GM12878 (cell line): ENCODE measurements at regions not wholly inside any gene's neighbourhood (a gene's known extent, or its start where the extent isn't known, plus 50 kb on each side); places are given as distances from the start of the nearest gene placed in this dataset.
A peak's percentile ranks its signal among the peaks of the same experiment; 100 is the strongest.

ENCODE experiments used
- ATAC-seq: fragments of 200-7000 bp; cut with Tn5 transposase; 3 replicates; pipeline ENCODE4 v1.9.1; 2020; ENCODE audit warnings: mild to moderate bottlenecking, moderate library complexity
- BruUV-seq: library from RNA; stranded (reverse); fragments of 400-500 nt; replicated peaks from 2 replicates; lab custom pipeline; 2021; lab: Mats Ljungman, UMichigan
- CTCF ChIA-PET: fragments of 300-600 bp; sonication (Branson Sonifier 250); formaldehyde crosslinking; extraction: SDS; loops from one replicate; lab custom pipeline; 2021; ENCODE audit warnings: inconsistent platforms; lab: Yijun Ruan, JAX
- POLR2A ChIA-PET: fragments of 350-600 bp; formaldehyde crosslinking; extraction: SDS; loops from one replicate; lab custom pipeline; 2021; ENCODE audit warnings: inconsistent platforms; lab: Charles Lee
- RAD21 ChIA-PET: fragments of 300-600 bp; sonication (Branson Sonifier 250); formaldehyde crosslinking; loops from one replicate; lab custom pipeline; 2023; ENCODE audit warnings: antibody characterized with exemption; ENCODE audit not compliant: unreplicated experiment; lab: Charles Lee
- SMC1A ChIA-PET: fragments of 300-600 bp; sonication (Branson Sonifier 250); formaldehyde crosslinking; loops from one replicate; lab custom pipeline; 2023; ENCODE audit not compliant: unreplicated experiment, uncharacterized antibody; lab: Charles Lee
- DNase-seq: peaks from one replicate; pipeline ENCODE4 v3.0.0-alpha.2; 2011; ENCODE audit warnings: low read depth, low spot score
- FAIRE-seq: peaks from 3 replicates; lab custom pipeline; 2011; peaks lifted over from hg19 to GRCh38; lab: Jason Lieb, UNC
- H2AFZ ChIP-seq: 2 replicates; pipeline ENCODE4 v1.6.0; 2011; ENCODE audit warnings: low read depth, low read length, control low read depth; ENCODE audit not compliant: control insufficient read depth
- H3K27ac ChIP-seq: 2 replicates; pipeline ENCODE4 v1.5.1; 2011; ENCODE audit warnings: control low read depth; ENCODE audit not compliant: control insufficient read depth, insufficient read depth
- H3K27me3 ChIP-seq, 2 experiments: replicated peaks in 1 of 2; 2 replicates each; pipeline versions ENCODE4 v1.6.0 to v1.6.1; 2011; ENCODE audit warnings: low read length in 1 of 2; ENCODE audit not compliant: control insufficient read depth in 2 of 2, insufficient read depth in 2 of 2
- H3K36me3 ChIP-seq, 2 experiments: 2 replicates each; pipeline ENCODE4 v1.5.1; 2011; ENCODE audit warnings: low read length in 1 of 2; ENCODE audit not compliant: control insufficient read depth in 2 of 2, insufficient read depth in 2 of 2
- H3K4me1 ChIP-seq: 2 replicates; pipeline ENCODE4 v1.6.1; 2011; ENCODE audit warnings: mild to moderate bottlenecking, low read length, moderate library complexity, mixed read lengths; ENCODE audit not compliant: control insufficient read depth, insufficient read depth
- H3K4me2 ChIP-seq: 2 replicates; pipeline ENCODE4 v1.6.0; 2011; ENCODE audit warnings: control low read depth; ENCODE audit not compliant: control insufficient read depth, insufficient read depth
- H3K4me3 ChIP-seq: fragments of 200-600 bp; sonication (generic); 2 replicates; pipeline ENCODE4 v1.5.1; 2016
- H3K79me2 ChIP-seq: 2 replicates; pipeline ENCODE4 v1.6.0; 2011; ENCODE audit warnings: low read length; ENCODE audit not compliant: control insufficient read depth, insufficient read depth
- H3K9ac ChIP-seq: 2 replicates; pipeline ENCODE4 v1.8.0; 2011; ENCODE audit warnings: low read length, control low read depth, mixed read lengths; ENCODE audit not compliant: control insufficient read depth, insufficient read depth
- H3K9me3 ChIP-seq: replicated peaks from 3 replicates; pipeline ENCODE4 v1.5.1; 2011; ENCODE audit warnings: mild to moderate bottlenecking, low read length; ENCODE audit not compliant: control insufficient read depth, insufficient read depth
- H4K20me1 ChIP-seq: 2 replicates; pipeline ENCODE4 v1.6.0; 2011; ENCODE audit not compliant: control insufficient read depth, insufficient read depth
- CEBPB ChIP-seq, 2 experiments: fragments of 150-350 bp in 1 of 2; IDR thresholded peaks; 2 replicates each; pipeline ENCODE4 v1.6.1; 2012 to 2014; ENCODE audit warnings: low read depth in 2 of 2, low read length in 2 of 2, borderline replicate concordance in 1 of 2, inconsistent platforms in 1 of 2
- CREM ChIP-seq: IDR thresholded peaks from 2 replicates; pipeline ENCODE4 v1.6.1; 2014; ENCODE audit warnings: antibody characterized with exemption, low read depth
- CTCF ChIP-seq, 3 experiments: IDR thresholded peaks in 2 of 3; conservative IDR thresholded peaks in 1 of 3; 2 replicates each; pipeline ENCODE4 v1.5.1; 2011; ENCODE audit warnings: low read depth in 3 of 3, low read length in 3 of 3, mild to moderate bottlenecking in 3 of 3, control low read depth in 2 of 3, moderate library complexity in 2 of 3, inconsistent platforms in 1 of 3, mixed read lengths in 1 of 3; ENCODE audit not compliant: control insufficient read depth in 2 of 3, insufficient read depth in 1 of 3; ENCODE audit errors: extremely low read depth in 1 of 3
- ETV6 ChIP-seq, 2 experiments: fragments of 450-650 bp in 1 of 2; IDR thresholded peaks in 1 of 2; conservative IDR thresholded peaks in 1 of 2; 2 replicates each; pipeline ENCODE4 v1.6.1; 2014; ENCODE audit warnings: antibody characterized with exemption in 1 of 2, borderline replicate concordance in 1 of 2, low read depth in 1 of 2, mild to moderate bottlenecking in 1 of 2, moderate library complexity in 1 of 2
- FOXM1 ChIP-seq: IDR thresholded peaks from 2 replicates; pipeline ENCODE4 v1.6.1; 2012; ENCODE audit warnings: low read depth, mild to moderate bottlenecking, inconsistent platforms, low read length, moderate library complexity
- IKZF2 ChIP-seq, 2 experiments: fragments of 450-650 bp; IDR thresholded peaks; 2 replicates each; pipeline ENCODE4 v1.6.1; 2017; ENCODE audit warnings: mild to moderate bottlenecking in 2 of 2, moderate library complexity in 2 of 2
- NFXL1 ChIP-seq: fragments of 450-650 bp; IDR thresholded peaks from 2 replicates; pipeline ENCODE4 v1.6.1; 2017; ENCODE audit warnings: antibody characterized with exemption, mild to moderate bottlenecking, borderline replicate concordance
- POLR2A ChIP-seq: IDR thresholded peaks from 2 replicates; pipeline ENCODE4 v1.6.1; 2011; ENCODE audit warnings: low read depth, mild to moderate bottlenecking, low read length
- RAD21 ChIP-seq: IDR thresholded peaks from 2 replicates; pipeline ENCODE4 v1.6.1; 2011; ENCODE audit warnings: mild to moderate bottlenecking, low read depth, low read length, moderate library complexity; ENCODE audit not compliant: insufficient read depth
- RELA ChIP-seq: fragments of 450-650 bp; IDR thresholded peaks from 2 replicates; pipeline ENCODE4 v1.8.0; 2014; ENCODE audit warnings: borderline replicate concordance; ENCODE audit not compliant: partially characterized antibody
- SMC3 ChIP-seq: IDR thresholded peaks from 2 replicates; pipeline ENCODE4 v1.6.1; 2011; ENCODE audit warnings: low read length, improper control_type of control experiment, borderline replicate concordance
- SREBF1 ChIP-seq: IDR thresholded peaks from 2 replicates; pipeline ENCODE4 v1.6.1; 2012; ENCODE audit warnings: mild to moderate bottlenecking, low read length
- WGBS: methylation state at CpG from one replicate; pipeline ENCODE4 v1.1.6; 2016; ENCODE audit warnings: low lambda C conversion rate; ENCODE audit not compliant: insufficient replicate concordance, insufficient coverage; ENCODE audit errors: missing lambda C conversion rate; 5-methylcytosine and 5-hydroxymethylcytosine counted together
- in situ Hi-C: fragments of 300-500 bp; cut with MboI; formaldehyde crosslinking; loops from 9 replicates; pipeline ENCODE4 v1.14.3; 2018; ENCODE audit warnings: mixed read lengths
- intact Hi-C: fragments of 100-400 bp; cut with micrococcal nuclease; formaldehyde crosslinking; loops from one replicate; pipeline ENCODE4 v1.14.2; 2022; ENCODE audit not compliant: unreplicated experiment
- TF ChIP-seq, protein P1 (sequence below): fragments of 450-650 bp; IDR thresholded peaks from 2 replicates; pipeline ENCODE4 v1.6.1; 2017; ENCODE audit warnings: low read depth, mild to moderate bottlenecking, moderate library complexity
- TF ChIP-seq, protein P2 (sequence below): fragments of 450-650 bp; IDR thresholded peaks from 2 replicates; pipeline ENCODE4 v1.6.1; 2017; ENCODE audit warnings: borderline replicate concordance
- TF ChIP-seq, protein P3 (sequence below): fragments of 450-650 bp; IDR thresholded peaks from 2 replicates; pipeline ENCODE4 v1.6.1; 2016; ENCODE audit warnings: mild to moderate bottlenecking

GRCh38 chr7:131007439-131008330 lies 273.7 kb upstream of the KLF14 start:
- RAD21 ChIA-PET, result interaction anchor here (0.6 to 4.3 kb wide), 13 partner anchors 13 to 110 kb away, joined by 3 to 30 read pairs (median 4); no protein-coding TSS in a partner anchor
- CTCF ChIA-PET, result interaction anchor here (0.6 to 10.4 kb wide), 24 partner anchors 9 to 133 kb away, joined by 3 to 105 read pairs (median 4); no protein-coding TSS in a partner anchor
- Histone ChIP-seq H3K9me3 (no peaks in the 10 kb centered on the region), H3K27me3 (no peaks in the 10 kb centered on the region), H3K79me2 (peaks cover 42% of the 10 kb centered on the region), H3K4me1 (peaks cover 48% of the 10 kb centered on the region), H4K20me1 (no peaks in the 10 kb centered on the region), H3K27ac (peak overlapping the region; percentile 89), H3K36me3 (no peaks in the 10 kb centered on the region; a peak in 2 of 4 replicates), H3K4me3 (peak overlapping the region; percentile 22; the same call in 1 of the 2 replicates), H3K4me2 (peak overlapping the region; percentile 52), H3K9ac (peak overlapping the region; percentile 68), H2AFZ (peak overlapping the region; percentile 25)
- POLR2A ChIA-PET, result interaction anchor here (0.7 to 1.4 kb wide), 3 partner anchors 17 to 109 kb away, joined by 3 to 5 read pairs (median 3); no protein-coding TSS in a partner anchor
- intact Hi-C loops, result loop anchor here (1.0 to 2.0 kb wide), 5 partner anchors 23 to 110 kb away; no protein-coding TSS in a partner anchor
- ATAC-seq, result peak; percentile 64
- 2% methylated on average over 19 of the region's 19 CpGs for WGBS
- SMC1A ChIA-PET, result interaction anchor here (0.6 to 3.8 kb wide), 26 partner anchors 9 to 295 kb away, joined by 3 to 40 read pairs (median 4); no protein-coding TSS in a partner anchor
- DNase-seq, result peak; percentile 63
- in situ Hi-C loops, result no loop called here
- BruUV-seq, result no TSS peak
- peak; percentile 74 for FAIRE-seq
- 0 out of 4 replicates have a peak, but pooled peaks of 1 of the 2 experiments have one; percentile 41 for TF ChIP-seq CEBPB (IDR thresholded peaks at IDR 0.05; ENCODE audit: borderline replicate concordance in 1 of 2, low read depth in 2 of 2, low read length in 2 of 2)
- TF ChIP-seq FOXM1, result 0 out of 2 replicates have a peak, but pooled peaks have one; percentile 52
- no peak for TF ChIP-seq NFXL1
- 0 out of 2 replicates have a peak, but pooled peaks have one; percentile 6 for TF ChIP-seq CREM
- TF ChIP-seq POLR2A, result peak; percentile 64
- peak; percentile 75 for TF ChIP-seq SMC3
- peak in 1 of 2 experiments; percentile 45; a peak in 3 of 4 replicates for TF ChIP-seq IKZF2 (IDR thresholded peaks at IDR 0.05)
- TF ChIP-seq, protein P1, sequence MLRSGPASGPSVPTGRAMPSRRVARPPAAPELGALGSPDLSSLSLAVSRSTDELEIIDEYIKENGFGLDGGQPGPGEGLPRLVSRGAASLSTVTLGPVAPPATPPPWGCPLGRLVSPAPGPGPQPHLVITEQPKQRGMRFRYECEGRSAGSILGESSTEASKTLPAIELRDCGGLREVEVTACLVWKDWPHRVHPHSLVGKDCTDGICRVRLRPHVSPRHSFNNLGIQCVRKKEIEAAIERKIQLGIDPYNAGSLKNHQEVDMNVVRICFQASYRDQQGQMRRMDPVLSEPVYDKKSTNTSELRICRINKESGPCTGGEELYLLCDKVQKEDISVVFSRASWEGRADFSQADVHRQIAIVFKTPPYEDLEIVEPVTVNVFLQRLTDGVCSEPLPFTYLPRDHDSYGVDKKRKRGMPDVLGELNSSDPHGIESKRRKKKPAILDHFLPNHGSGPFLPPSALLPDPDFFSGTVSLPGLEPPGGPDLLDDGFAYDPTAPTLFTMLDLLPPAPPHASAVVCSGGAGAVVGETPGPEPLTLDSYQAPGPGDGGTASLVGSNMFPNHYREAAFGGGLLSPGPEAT, result peak; percentile 40; the same call in 1 of the 2 replicates
- TF ChIP-seq, protein P2, sequence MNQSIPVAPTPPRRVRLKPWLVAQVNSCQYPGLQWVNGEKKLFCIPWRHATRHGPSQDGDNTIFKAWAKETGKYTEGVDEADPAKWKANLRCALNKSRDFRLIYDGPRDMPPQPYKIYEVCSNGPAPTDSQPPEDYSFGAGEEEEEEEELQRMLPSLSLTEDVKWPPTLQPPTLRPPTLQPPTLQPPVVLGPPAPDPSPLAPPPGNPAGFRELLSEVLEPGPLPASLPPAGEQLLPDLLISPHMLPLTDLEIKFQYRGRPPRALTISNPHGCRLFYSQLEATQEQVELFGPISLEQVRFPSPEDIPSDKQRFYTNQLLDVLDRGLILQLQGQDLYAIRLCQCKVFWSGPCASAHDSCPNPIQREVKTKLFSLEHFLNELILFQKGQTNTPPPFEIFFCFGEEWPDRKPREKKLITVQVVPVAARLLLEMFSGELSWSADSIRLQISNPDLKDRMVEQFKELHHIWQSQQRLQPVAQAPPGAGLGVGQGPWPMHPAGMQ, result no peak
- no peak for TF ChIP-seq RELA
- TF ChIP-seq ETV6 (conservative IDR thresholded peaks at IDR 0.05 in 1 of 2, IDR thresholded peaks at IDR 0.05 in 1 of 2; ENCODE audit: borderline replicate concordance in 1 of 2, low read depth in 1 of 2), result peak in 1 of 2 experiments; percentile 33; a peak in 1 of 4 replicates
- TF ChIP-seq SREBF1, result no peak
- peak; percentile 46 to 66 (median 54) for TF ChIP-seq CTCF (IDR thresholded peaks at IDR 0.05 in 2 of 3, conservative IDR thresholded peaks at IDR 0.05 in 1 of 3; ENCODE audit: control insufficient read depth in 2 of 3, extremely low read depth in 1 of 3, insufficient read depth in 1 of 3, low read depth in 3 of 3, low read length in 3 of 3)
- TF ChIP-seq, protein P3, sequence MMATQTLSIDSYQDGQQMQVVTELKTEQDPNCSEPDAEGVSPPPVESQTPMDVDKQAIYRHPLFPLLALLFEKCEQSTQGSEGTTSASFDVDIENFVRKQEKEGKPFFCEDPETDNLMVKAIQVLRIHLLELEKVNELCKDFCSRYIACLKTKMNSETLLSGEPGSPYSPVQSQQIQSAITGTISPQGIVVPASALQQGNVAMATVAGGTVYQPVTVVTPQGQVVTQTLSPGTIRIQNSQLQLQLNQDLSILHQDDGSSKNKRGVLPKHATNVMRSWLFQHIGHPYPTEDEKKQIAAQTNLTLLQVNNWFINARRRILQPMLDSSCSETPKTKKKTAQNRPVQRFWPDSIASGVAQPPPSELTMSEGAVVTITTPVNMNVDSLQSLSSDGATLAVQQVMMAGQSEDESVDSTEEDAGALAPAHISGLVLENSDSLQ, result 0 out of 2 replicates have a peak, but pooled peaks have one; percentile 8
- peak; percentile 80 for TF ChIP-seq RAD21
